Cardiac septum (tissue), 1 donor: ENCODE measurements at regions not wholly inside any gene's neighbourhood (a gene's known extent, or its start where the extent isn't known, plus 50 kb on each side); places are given as distances from the start of the nearest gene placed in this dataset.

Experiments
- DNase-seq: peaks from one replicate; pipeline ENCODE4 v3.0.0-alpha.2; 2020; ENCODE audit warnings: low spot score
- intact Hi-C: fragments of 100-400 bp; cut with DNase I; formaldehyde crosslinking; loops from one replicate; pipeline ENCODE4 v1.14.0; 2022
- donor health status: DM: no; HTN: no; CAD: no.

- intact Hi-C loops: no loop called here
- DNase-seq: no peak
These were observed 131.0 kb downstream of the DLEU7 start for GRCh38 chr13:50712456-50712855.

- intact Hi-C loops: no loop called here
- DNase-seq: no peak
These were observed 130.6 kb downstream of the DLEU7 start for GRCh38 chr13:50712881-50713280.

GRCh38 chr13:50713523-50714248 lies 129.8 kb downstream of the DLEU7 start:
- DNase-seq: no peak
- intact Hi-C loops: no loop called here

- no peak for DNase-seq
- intact Hi-C loops: no loop called here
These were observed 128.6 kb downstream of the DLEU7 start for GRCh38 chr13:50714891-50715290.

- intact Hi-C loops: no loop called here
- peak; percentile 85 for DNase-seq
These were observed 127.9 kb downstream of the DLEU7 start for GRCh38 chr13:50715402-50716146.

GRCh38 chr13:50720861-50721671 lies 122.4 kb downstream of the DLEU7 start:
- no peak for DNase-seq

GRCh38 chr13:50721672-50721992 lies 121.9 kb downstream of the DLEU7 start:
- intact Hi-C loops: no loop called here
- DNase-seq: no peak

More at GRCh38 chr13:50720861-50721671, 122.4 kb downstream of the DLEU7 start:
- intact Hi-C loops: no loop called here

GRCh38 chr13:50722440-50723125 lies 120.9 kb downstream of the DLEU7 start:
- intact Hi-C loops: no loop called here

GRCh38 chr13:50724438-50724837 lies 119.1 kb downstream of the DLEU7 start:
- no peak for DNase-seq
- intact Hi-C loops: no loop called here

More at GRCh38 chr13:50722440-50723125, 120.9 kb downstream of the DLEU7 start:
- no peak for DNase-seq

- no peak for DNase-seq
- intact Hi-C loops: no loop called here
These were observed 118.6 kb downstream of the DLEU7 start for GRCh38 chr13:50724913-50725312.

GRCh38 chr13:50726164-50726563 lies 117.3 kb downstream of the DLEU7 start:
- no peak for DNase-seq
- intact Hi-C loops: no loop called here

GRCh38 chr13:50729177-50729576 lies 114.3 kb downstream of the DLEU7 start:
- intact Hi-C loops: no loop called here
- no peak for DNase-seq

GRCh38 chr13:50730496-50731351 lies 112.8 kb downstream of the DLEU7 start:
- intact Hi-C loops: loop anchor here (5.0 kb wide), 1 partner anchor 53 kb away; no protein-coding TSS in a partner anchor
- no peak for DNase-seq

- intact Hi-C loops: loop anchor here (5.0 kb wide), 1 partner anchor 54 kb away; no protein-coding TSS in a partner anchor
- no peak for DNase-seq
These were observed 112.1 kb downstream of the DLEU7 start for GRCh38 chr13:50731400-50731799.

- no peak for DNase-seq
- intact Hi-C loops: loop anchor here (5.0 kb wide), 1 partner anchor 55 kb away; no protein-coding TSS in a partner anchor
These were observed 110.8 kb downstream of the DLEU7 start for GRCh38 chr13:50732712-50733111.

- intact Hi-C loops: loop anchor here (5.0 kb wide), 1 partner anchor 56 kb away; no protein-coding TSS in a partner anchor
- DNase-seq: no peak
These were observed 110.1 kb downstream of the DLEU7 start for GRCh38 chr13:50733392-50733791.

- DNase-seq: no peak
- intact Hi-C loops: no loop called here
These were observed 108.4 kb downstream of the DLEU7 start for GRCh38 chr13:50735071-50735470.

GRCh38 chr13:50740052-50740741 lies 103.3 kb downstream of the DLEU7 start:
- intact Hi-C loops: no loop called here
- no peak for DNase-seq
